Peyer's patch (tissue), 4 donors: ENCODE measurements at regions not wholly inside any gene's neighbourhood (a gene's known extent, or its start where the extent isn't known, plus 50 kb on each side); places are given as distances from the start of the nearest gene placed in this dataset.

Experiments
- DNase-seq, 3 donors: peaks; one replicate each; pipeline ENCODE4 v3.0.0-alpha.2; 2017 to 2019
- H3K27ac ChIP-seq, 4 donors: fragments of 200-600 bp; sonication (generic); one replicate each; pipeline ENCODE4 v1.5.1; 2016 to 2019
- H3K27me3 ChIP-seq, 2 donors: fragments of 200-600 bp; sonication (generic); one replicate each; pipeline ENCODE4 v1.5.1; 2019
- H3K36me3 ChIP-seq, 3 donors: fragments of 200-600 bp; sonication (generic); one replicate each; pipeline ENCODE4 v1.5.1; 2016 to 2019
- H3K4me1 ChIP-seq, 4 donors: fragments of 200-600 bp; sonication (generic); one replicate each; pipeline ENCODE4 v1.5.1; 2016 to 2019
- H3K4me3 ChIP-seq, 4 donors: fragments of 200-600 bp; sonication (generic); 1 replicate in 3 of 4; 2 replicates in 1 of 4; pipeline ENCODE4 v1.5.1; 2016 to 2019; ENCODE audit warnings: mild to moderate bottlenecking in 1 of 4
- H3K9me3 ChIP-seq, 4 donors: fragments of 200-600 bp; sonication (generic); one replicate each; pipeline ENCODE4 v1.5.1; 2016 to 2019; ENCODE audit warnings: mild to moderate bottlenecking in 1 of 4
- CTCF ChIP-seq, 6 experiments: fragments of 450-650 bp in 4 of 6; fragments of 200-600 bp in 2 of 6; sonication (generic) in 1 of 6; IDR thresholded peaks; one replicate each; pipeline ENCODE4 v1.5.1; 2017 to 2019; ENCODE audit warnings: antibody characterized with exemption in 6 of 6, mild to moderate bottlenecking in 3 of 6, moderate library complexity in 1 of 6
- POLR2A ChIP-seq, 2 donors: fragments of 450-650 bp; IDR thresholded peaks; one replicate each; pipeline ENCODE4 v1.5.1; 2017; ENCODE audit warnings: antibody characterized with exemption in 2 of 2, mild to moderate bottlenecking in 2 of 2, moderate library complexity in 2 of 2

- no peak overlapping the region for H3K4me3 ChIP-seq
- peaks cover 0 to 20% (median 6%) of the 10 kb centered on the region in 4 donors for H3K4me1 ChIP-seq
- TF ChIP-seq CTCF (IDR thresholded peaks at IDR 0.05) (peak in 4 of 6 experiments; percentile 25 to 76 (median 68)), POLR2A (IDR thresholded peaks at IDR 0.05) (no peak)
- no peaks in the 10 kb centered on the region for H3K9me3 ChIP-seq
- peak in 2 of 3 donors; percentile 70 to 75 for DNase-seq
- H3K27ac ChIP-seq: peak overlapping the region in 2 of 4 donors; percentile 40 to 60
- H3K27me3 ChIP-seq: no peaks in the 10 kb centered on the region
- H3K36me3 ChIP-seq: no peaks in the 10 kb centered on the region
Observed at GRCh38 chr2:43021791-43022509, 204.5 kb downstream of the ZFP36L2 start.

GRCh38 chr2:43020990-43021669, 205.3 kb downstream of the ZFP36L2 start:
- TF ChIP-seq CTCF (IDR thresholded peaks at IDR 0.05) (no peak), POLR2A (IDR thresholded peaks at IDR 0.05) (no peak)
- peak overlapping the region in 1 of 4 donors; percentile 60 for H3K27ac ChIP-seq
- H3K36me3 ChIP-seq: no peaks in the 10 kb centered on the region
- DNase-seq: no peak
- H3K4me1 ChIP-seq: peaks cover 0 to 13% (median 5%) of the 10 kb centered on the region in 4 donors
- no peak overlapping the region for H3K4me3 ChIP-seq
- no peaks in the 10 kb centered on the region for H3K9me3 ChIP-seq
- H3K27me3 ChIP-seq: no peaks in the 10 kb centered on the region

GRCh38 chr2:43020296-43020695, 206.1 kb downstream of the ZFP36L2 start:
- Histone ChIP-seq H3K36me3 (no peaks in the 10 kb centered on the region), H3K4me1 (peaks cover 0 to 13% (median 5%) of the 10 kb centered on the region in 4 donors), H3K9me3 (no peaks in the 10 kb centered on the region), H3K27me3 (no peaks in the 10 kb centered on the region), H3K4me3 (no peak overlapping the region), H3K27ac (no peak overlapping the region)
- TF ChIP-seq POLR2A (IDR thresholded peaks at IDR 0.05) (no peak), CTCF (IDR thresholded peaks at IDR 0.05) (no peak)
- DNase-seq: peak in 2 of 3 donors; percentile 5 to 15

GRCh38 chr2:43019536-43020183, 206.7 kb downstream of the ZFP36L2 start:
- no peaks in the 10 kb centered on the region for H3K9me3 ChIP-seq
- DNase-seq: peak in 2 of 3 donors; percentile 8 to 23
- no peaks in the 10 kb centered on the region for H3K36me3 ChIP-seq
- H3K27me3 ChIP-seq: no peaks in the 10 kb centered on the region
- no peak overlapping the region for H3K27ac ChIP-seq
- H3K4me1 ChIP-seq: peaks cover 0 to 9% (median 3%) of the 10 kb centered on the region in 4 donors
- no peak overlapping the region for H3K4me3 ChIP-seq
- TF ChIP-seq CTCF (IDR thresholded peaks at IDR 0.05) (no peak), POLR2A (IDR thresholded peaks at IDR 0.05) (no peak)

GRCh38 chr2:43019025-43019367, 207.4 kb downstream of the ZFP36L2 start:
- peaks cover 0 to 3% (median 0%) of the 10 kb centered on the region in 4 donors for H3K4me1 ChIP-seq
- H3K4me3 ChIP-seq: no peak overlapping the region
- DNase-seq: no peak
- H3K27ac ChIP-seq: peak overlapping the region in 2 of 4 donors; percentile 44 to 51
- no peaks in the 10 kb centered on the region for H3K9me3 ChIP-seq
- no peak for TF ChIP-seq POLR2A (IDR thresholded peaks at IDR 0.05)
- no peak for TF ChIP-seq CTCF (IDR thresholded peaks at IDR 0.05)
- no peaks in the 10 kb centered on the region for H3K27me3 ChIP-seq
- no peaks in the 10 kb centered on the region for H3K36me3 ChIP-seq
